Breast epithelium (tissue), 3 donors: ENCODE measurements at regions not wholly inside any gene's neighbourhood (a gene's known extent, or its start where the extent isn't known, plus 50 kb on each side); places are given as distances from the start of the nearest gene placed in this dataset.

Experiments used
- POLR2A ChIP-seq: fragments of 450-650 bp; IDR thresholded peaks from one replicate; pipeline ENCODE4 v1.6.1; 2016; ENCODE audit warnings: antibody characterized with exemption, mild to moderate bottlenecking, moderate library complexity
- POLR2AphosphoS5 ChIP-seq, 3 donors: sonication (generic); formaldehyde crosslinking; IDR thresholded peaks; one replicate each; pipeline ENCODE4 v1.6.1; 2017; ENCODE audit warnings: antibody characterized with exemption in 3 of 3
- TF ChIP-seq, protein P1 (sequence below), 3 donors: fragments of 450-650 bp; IDR thresholded peaks; one replicate each; pipeline ENCODE4 v1.5.1; 2016 to 2017; ENCODE audit warnings: antibody characterized with exemption in 3 of 3, mild to moderate bottlenecking in 3 of 3, moderate library complexity in 3 of 3

DNA sequence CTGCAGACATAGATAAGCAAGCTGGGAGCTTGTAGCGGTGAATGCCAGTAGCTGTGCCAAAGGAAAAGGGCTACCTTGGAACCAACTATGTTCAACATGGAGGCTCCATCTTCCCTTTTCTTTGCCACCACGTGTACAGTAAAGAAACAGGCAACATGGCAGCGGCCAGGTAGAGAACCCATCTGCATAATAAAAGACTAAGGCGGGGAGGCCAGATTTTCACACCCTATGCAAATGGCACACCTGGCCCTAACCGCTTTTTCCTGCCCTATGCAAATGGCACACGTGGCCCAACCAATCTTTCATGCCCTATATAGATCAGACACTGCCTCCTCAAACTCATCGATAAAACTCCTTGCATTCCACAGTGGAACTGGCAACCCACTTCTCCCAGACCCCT is 477.5 kb upstream of the EDIL3 start:
- TF ChIP-seq, protein P1, sequence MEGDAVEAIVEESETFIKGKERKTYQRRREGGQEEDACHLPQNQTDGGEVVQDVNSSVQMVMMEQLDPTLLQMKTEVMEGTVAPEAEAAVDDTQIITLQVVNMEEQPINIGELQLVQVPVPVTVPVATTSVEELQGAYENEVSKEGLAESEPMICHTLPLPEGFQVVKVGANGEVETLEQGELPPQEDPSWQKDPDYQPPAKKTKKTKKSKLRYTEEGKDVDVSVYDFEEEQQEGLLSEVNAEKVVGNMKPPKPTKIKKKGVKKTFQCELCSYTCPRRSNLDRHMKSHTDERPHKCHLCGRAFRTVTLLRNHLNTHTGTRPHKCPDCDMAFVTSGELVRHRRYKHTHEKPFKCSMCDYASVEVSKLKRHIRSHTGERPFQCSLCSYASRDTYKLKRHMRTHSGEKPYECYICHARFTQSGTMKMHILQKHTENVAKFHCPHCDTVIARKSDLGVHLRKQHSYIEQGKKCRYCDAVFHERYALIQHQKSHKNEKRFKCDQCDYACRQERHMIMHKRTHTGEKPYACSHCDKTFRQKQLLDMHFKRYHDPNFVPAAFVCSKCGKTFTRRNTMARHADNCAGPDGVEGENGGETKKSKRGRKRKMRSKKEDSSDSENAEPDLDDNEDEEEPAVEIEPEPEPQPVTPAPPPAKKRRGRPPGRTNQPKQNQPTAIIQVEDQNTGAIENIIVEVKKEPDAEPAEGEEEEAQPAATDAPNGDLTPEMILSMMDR (IDR thresholded peaks at IDR 0.05), result no peak
- TF ChIP-seq POLR2AphosphoS5 (IDR thresholded peaks at IDR 0.05) (no peak), POLR2A (no peak)
